ENCODE measurements at regions not wholly inside any gene's neighbourhood (a gene's known extent, or its start where the extent isn't known, plus 50 kb on each side); places are given as distances from the start of the nearest gene placed in this dataset.

DNA sequence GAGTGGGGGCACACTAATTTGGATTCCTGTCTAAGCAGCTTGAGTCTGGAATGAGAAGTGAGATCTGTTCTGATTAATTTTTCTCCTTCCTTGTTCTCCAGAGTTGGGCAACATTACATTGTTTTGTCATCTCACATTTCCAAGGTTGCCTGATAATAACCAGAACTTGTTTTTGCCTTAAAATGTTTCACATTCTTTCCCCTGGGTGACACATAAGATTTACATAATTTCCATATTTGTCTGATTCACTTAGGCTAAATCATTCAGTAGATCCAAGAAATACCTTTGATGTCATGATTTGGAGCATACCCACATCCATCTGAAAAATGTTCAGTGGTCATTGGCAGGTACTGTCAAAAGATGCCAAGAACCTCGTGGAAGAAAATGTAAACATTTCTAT lies 60.3 kb downstream of the XCL2 start:
- TF ChIP-seq RFX5 (IDR thresholded peaks at IDR 0.05; ENCODE audit: borderline replicate concordance, low read depth, low read length) (no peak), JUN (IDR thresholded peaks at IDR 0.05; ENCODE audit: low read depth, low read length) (no peak), RAD21 (IDR thresholded peaks at IDR 0.05 in 1 of 2, conservative IDR thresholded peaks at IDR 0.05 in 1 of 2; ENCODE audit: low read depth in 2 of 2, low read length in 2 of 2) (no peak), SIRT6 (IDR thresholded peaks at IDR 0.05; ENCODE audit: low read length) (no peak), EZH2 (IDR thresholded peaks at IDR 0.05; ENCODE audit: low read depth, low read length, severe bottlenecking) (no peak), CREB1 (IDR thresholded peaks at IDR 0.05) (no peak)
- TF ChIP-seq, protein P1, sequence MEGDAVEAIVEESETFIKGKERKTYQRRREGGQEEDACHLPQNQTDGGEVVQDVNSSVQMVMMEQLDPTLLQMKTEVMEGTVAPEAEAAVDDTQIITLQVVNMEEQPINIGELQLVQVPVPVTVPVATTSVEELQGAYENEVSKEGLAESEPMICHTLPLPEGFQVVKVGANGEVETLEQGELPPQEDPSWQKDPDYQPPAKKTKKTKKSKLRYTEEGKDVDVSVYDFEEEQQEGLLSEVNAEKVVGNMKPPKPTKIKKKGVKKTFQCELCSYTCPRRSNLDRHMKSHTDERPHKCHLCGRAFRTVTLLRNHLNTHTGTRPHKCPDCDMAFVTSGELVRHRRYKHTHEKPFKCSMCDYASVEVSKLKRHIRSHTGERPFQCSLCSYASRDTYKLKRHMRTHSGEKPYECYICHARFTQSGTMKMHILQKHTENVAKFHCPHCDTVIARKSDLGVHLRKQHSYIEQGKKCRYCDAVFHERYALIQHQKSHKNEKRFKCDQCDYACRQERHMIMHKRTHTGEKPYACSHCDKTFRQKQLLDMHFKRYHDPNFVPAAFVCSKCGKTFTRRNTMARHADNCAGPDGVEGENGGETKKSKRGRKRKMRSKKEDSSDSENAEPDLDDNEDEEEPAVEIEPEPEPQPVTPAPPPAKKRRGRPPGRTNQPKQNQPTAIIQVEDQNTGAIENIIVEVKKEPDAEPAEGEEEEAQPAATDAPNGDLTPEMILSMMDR (IDR thresholded peaks at IDR 0.05; ENCODE audit: control extremely low read depth in 1 of 3, insufficient read depth in 1 of 3, low read depth in 1 of 3, low read length in 3 of 3), result no peak
- TF ChIP-seq, protein P2, sequence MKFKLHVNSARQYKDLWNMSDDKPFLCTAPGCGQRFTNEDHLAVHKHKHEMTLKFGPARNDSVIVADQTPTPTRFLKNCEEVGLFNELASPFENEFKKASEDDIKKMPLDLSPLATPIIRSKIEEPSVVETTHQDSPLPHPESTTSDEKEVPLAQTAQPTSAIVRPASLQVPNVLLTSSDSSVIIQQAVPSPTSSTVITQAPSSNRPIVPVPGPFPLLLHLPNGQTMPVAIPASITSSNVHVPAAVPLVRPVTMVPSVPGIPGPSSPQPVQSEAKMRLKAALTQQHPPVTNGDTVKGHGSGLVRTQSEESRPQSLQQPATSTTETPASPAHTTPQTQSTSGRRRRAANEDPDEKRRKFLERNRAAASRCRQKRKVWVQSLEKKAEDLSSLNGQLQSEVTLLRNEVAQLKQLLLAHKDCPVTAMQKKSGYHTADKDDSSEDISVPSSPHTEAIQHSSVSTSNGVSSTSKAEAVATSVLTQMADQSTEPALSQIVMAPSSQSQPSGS (IDR thresholded peaks at IDR 0.05; ENCODE audit: low read length), result no peak

All from H1 (cell line).